ENCODE measurements at regions not wholly inside any gene's neighbourhood (a gene's known extent, or its start where the extent isn't known, plus 50 kb on each side); places are given as distances from the start of the nearest gene placed in this dataset.
"Not testable (repeated sequence)": the region's sequence is repeated elsewhere in the genome, so short reads cannot be mapped to it uniquely, and the experiment has no call there.

DNA sequence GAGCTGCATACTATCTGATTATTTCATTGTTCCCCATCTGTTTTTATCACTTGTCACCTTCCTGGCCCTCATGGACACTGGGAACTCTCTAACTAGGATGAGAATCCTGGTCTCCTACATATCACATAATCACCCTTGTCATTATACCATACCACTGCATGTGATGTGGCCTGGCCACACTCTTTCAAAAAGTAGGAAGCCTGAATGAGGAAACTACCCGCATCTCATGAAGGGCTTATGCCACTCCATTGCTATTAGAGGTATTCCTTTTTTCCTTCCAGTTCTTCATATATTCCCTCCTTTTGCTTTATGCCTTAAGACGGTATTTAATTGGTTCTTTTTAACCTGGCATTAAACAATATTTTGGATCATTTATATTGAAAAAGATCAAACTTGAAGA lies 1341.4 kb upstream of the NUDT12 start:
- no peak for ATAC-seq (ENCODE audit: low FRiP score in 2 of 2)

DNA sequence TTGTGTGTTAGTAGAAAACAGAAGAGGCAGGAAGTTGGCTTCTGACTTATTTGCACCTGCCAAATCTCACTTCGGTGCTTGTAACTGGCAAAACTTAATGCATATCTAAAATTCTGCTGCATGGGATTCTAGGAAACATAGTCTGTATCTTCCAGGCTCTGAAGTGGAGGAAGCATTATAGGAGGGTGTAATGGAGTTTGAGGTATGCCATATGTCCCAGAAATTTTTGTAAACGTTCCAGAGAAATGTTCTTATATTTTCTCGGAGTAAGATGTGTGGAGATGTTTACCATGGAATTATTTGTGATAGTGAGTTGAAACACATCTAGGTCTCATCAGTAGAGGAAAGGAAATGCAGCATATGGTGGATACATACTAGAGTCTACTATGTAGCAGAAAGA lies 1329.0 kb upstream of the NUDT12 start:
- TF ChIP-seq EP300 (IDR thresholded peaks at IDR 0.05) (no peak), POLR2A (IDR thresholded peaks at IDR 0.05) (no peak), POLR2AphosphoS5 (IDR thresholded peaks at IDR 0.05) (no peak)
- TF ChIP-seq, protein P1, sequence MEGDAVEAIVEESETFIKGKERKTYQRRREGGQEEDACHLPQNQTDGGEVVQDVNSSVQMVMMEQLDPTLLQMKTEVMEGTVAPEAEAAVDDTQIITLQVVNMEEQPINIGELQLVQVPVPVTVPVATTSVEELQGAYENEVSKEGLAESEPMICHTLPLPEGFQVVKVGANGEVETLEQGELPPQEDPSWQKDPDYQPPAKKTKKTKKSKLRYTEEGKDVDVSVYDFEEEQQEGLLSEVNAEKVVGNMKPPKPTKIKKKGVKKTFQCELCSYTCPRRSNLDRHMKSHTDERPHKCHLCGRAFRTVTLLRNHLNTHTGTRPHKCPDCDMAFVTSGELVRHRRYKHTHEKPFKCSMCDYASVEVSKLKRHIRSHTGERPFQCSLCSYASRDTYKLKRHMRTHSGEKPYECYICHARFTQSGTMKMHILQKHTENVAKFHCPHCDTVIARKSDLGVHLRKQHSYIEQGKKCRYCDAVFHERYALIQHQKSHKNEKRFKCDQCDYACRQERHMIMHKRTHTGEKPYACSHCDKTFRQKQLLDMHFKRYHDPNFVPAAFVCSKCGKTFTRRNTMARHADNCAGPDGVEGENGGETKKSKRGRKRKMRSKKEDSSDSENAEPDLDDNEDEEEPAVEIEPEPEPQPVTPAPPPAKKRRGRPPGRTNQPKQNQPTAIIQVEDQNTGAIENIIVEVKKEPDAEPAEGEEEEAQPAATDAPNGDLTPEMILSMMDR (IDR thresholded peaks at IDR 0.05), result no peak
- no peak for ATAC-seq (ENCODE audit: low FRiP score in 2 of 2)

More for the DNA sequence above, 1341.4 kb upstream of the NUDT12 start:
- no peaks in the 10 kb centered on the region for H3K9me3 ChIP-seq
- H3K4me1 ChIP-seq, result no peaks in the 10 kb centered on the region
- TF ChIP-seq POLR2A (IDR thresholded peaks at IDR 0.05) (no peak), POLR2AphosphoS5 (IDR thresholded peaks at IDR 0.05) (no peak), EP300 (IDR thresholded peaks at IDR 0.05) (no peak)
- TF ChIP-seq, protein P1 (IDR thresholded peaks at IDR 0.05), result no peak
- WGBS, 2 donors, result 68 to 81% methylated on average over 2 of the region's 2 CpGs
- H3K27me3 ChIP-seq, result no peaks in the 10 kb centered on the region
- no peak for DNase-seq
- no peaks in the 10 kb centered on the region for H3K36me3 ChIP-seq
- no peak overlapping the region for H3K4me3 ChIP-seq
- H3K27ac ChIP-seq, result no peak overlapping the region

DNA sequence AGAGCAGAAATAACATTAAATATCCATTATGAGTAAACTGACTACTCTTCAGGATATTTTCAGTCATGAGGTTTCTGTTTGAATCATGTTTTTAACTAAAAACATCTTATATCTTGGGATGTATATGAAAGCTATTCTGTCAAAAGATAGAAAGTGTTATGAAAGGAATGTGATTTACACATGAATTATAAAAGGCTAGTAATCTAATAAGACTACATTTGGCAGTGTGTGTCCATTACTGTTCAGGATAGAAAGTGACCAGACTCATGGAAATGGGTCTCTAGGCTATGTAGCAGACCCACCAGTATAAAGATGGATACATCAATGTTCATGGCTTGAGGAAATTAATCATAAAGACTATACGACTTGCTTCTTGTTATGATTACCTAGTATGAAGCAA lies 1328.2 kb upstream of the NUDT12 start:
- no peaks in the 10 kb centered on the region for H3K36me3 ChIP-seq
- H3K27ac ChIP-seq, result no peak overlapping the region
- ATAC-seq (ENCODE audit: low FRiP score in 2 of 2) (no peak), DNase-seq (no peak)
- H3K27me3 ChIP-seq, result no peaks in the 10 kb centered on the region
- 53 to 67% methylated on average over 1 of the region's 1 CpG for WGBS, 2 donors
- H3K4me3 ChIP-seq, result no peak overlapping the region
- H3K9me3 ChIP-seq, result no peaks in the 10 kb centered on the region
- TF ChIP-seq, protein P1 (IDR thresholded peaks at IDR 0.05), result no peak
- no peak for TF ChIP-seq EP300 (IDR thresholded peaks at IDR 0.05)
- no peak for TF ChIP-seq POLR2A (IDR thresholded peaks at IDR 0.05)
- no peak for TF ChIP-seq POLR2AphosphoS5 (IDR thresholded peaks at IDR 0.05)
- H3K4me1 ChIP-seq, result no peaks in the 10 kb centered on the region

More for the DNA sequence above, 1329.0 kb upstream of the NUDT12 start:
- no peak overlapping the region for H3K4me3 ChIP-seq
- no peaks in the 10 kb centered on the region for H3K27me3 ChIP-seq
- H3K9me3 ChIP-seq, result no peaks in the 10 kb centered on the region
- H3K36me3 ChIP-seq, result no peaks in the 10 kb centered on the region
- WGBS, 2 donors, result 54 to 66% methylated on average over 3 of the region's 3 CpGs
- no peak for DNase-seq
- H3K27ac ChIP-seq, result no peak overlapping the region
- no peaks in the 10 kb centered on the region for H3K4me1 ChIP-seq

DNA sequence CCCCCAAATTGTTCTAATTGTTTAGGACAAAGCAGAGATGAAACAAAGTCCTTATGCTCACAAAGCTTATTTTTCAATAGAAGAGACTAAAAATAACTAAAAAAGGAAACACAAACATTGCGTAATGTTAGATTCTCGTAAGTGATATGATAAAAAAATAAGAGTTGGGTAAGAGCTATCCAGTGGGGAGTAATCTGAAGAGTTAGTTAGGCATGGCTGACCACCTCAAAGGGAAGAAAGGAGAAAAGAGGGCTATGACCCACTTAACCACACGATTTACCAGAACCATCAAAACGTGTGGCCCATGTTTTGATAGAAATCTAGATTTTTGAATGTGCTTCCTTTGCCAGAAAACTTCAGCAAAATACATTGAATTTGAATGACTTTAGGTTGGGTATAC lies 1296.8 kb upstream of the NUDT12 start:
- no peak for TF ChIP-seq POLR2AphosphoS5 (IDR thresholded peaks at IDR 0.05)
- TF ChIP-seq EP300 (IDR thresholded peaks at IDR 0.05), result no peak
- TF ChIP-seq POLR2A (IDR thresholded peaks at IDR 0.05), result no peak
- TF ChIP-seq, protein P1 (IDR thresholded peaks at IDR 0.05), result no peak
- Histone ChIP-seq H3K36me3 (no peaks in the 10 kb centered on the region), H3K4me1 (no peaks in the 10 kb centered on the region), H3K4me3 (no peak overlapping the region), H3K27me3 (no peaks in the 10 kb centered on the region), H3K9me3 (peaks cover 0 to 3% (median 0%) of the 10 kb centered on the region in 4 donors), H3K27ac (no peak overlapping the region)
- no peak for DNase-seq
- no peak for ATAC-seq (ENCODE audit: low FRiP score in 2 of 2)
- WGBS, 2 donors, result 37 to 48% methylated on average over 4 of the region's 4 CpGs

DNA sequence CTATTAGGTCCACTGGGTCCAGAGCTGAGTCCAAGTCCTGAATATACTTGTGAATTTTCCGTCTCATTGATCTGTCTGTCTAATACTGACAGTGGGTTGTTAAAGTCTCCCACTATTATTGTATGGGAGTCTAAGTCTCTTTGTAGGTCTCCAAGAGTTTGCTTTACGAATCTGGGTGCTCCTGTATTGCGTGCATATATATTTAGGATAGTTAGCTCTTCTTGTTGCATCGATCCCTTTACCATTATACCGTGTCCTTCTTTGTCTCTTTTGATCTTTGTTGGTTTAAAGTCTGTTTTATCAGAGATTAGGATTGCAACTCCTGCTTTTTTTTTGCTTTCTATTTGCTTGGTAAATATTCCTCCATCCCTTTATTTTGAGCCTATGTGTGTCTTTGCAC lies 1289.5 kb upstream of the NUDT12 start:
- not testable (repeated sequence) for ATAC-seq (ENCODE audit: low FRiP score in 2 of 2)

More for the DNA sequence above, 1289.5 kb upstream of the NUDT12 start:
- H3K27me3 ChIP-seq, DNase-seq, H3K4me3 ChIP-seq, H3K4me1 ChIP-seq, H3K36me3 ChIP-seq, H3K27ac ChIP-seq, H3K9me3 ChIP-seq: not testable (repeated sequence)
- WGBS, 2 donors, result 73 to 89% methylated on average over 5 of the region's 5 CpGs
